CD4-positive, alpha-beta memory T cell (primary cell): ENCODE measurements at regions not wholly inside any gene's neighbourhood (a gene's known extent, or its start where the extent isn't known, plus 50 kb on each side); places are given as distances from the start of the nearest gene placed in this dataset.

Experiments used
- CTCF ChIA-PET: fragments of 350-600 bp; sonication (Branson Sonifier 250); formaldehyde crosslinking; loops from one replicate; lab custom pipeline; 2021; ENCODE audit warnings: inconsistent platforms; ENCODE audit not compliant: partially characterized antibody; lab: Charles Lee
- POLR2A ChIA-PET: fragments of 350-600 bp; sonication (Branson Sonifier 250); formaldehyde crosslinking; loops from one replicate; lab custom pipeline; 2021; ENCODE audit not compliant: partially characterized antibody; lab: Charles Lee
- DNase-seq, 5 donors: peaks; one replicate each; pipeline versions ENCODE4 v3.0.0 to v3.0.0-alpha.2; 2020 to 2022; ENCODE audit warnings: mixed read lengths in 1 of 5
- H3K27ac ChIP-seq: one replicate; pipeline ENCODE4 v1.7.0; 2013; ENCODE audit warnings: low read depth, low read length
- H3K27me3 ChIP-seq: 2 replicates; pipeline ENCODE4 v1.7.0; 2013; ENCODE audit warnings: mild to moderate bottlenecking, low read length, moderate library complexity; ENCODE audit not compliant: insufficient read depth
- H3K36me3 ChIP-seq: 2 replicates; pipeline ENCODE4 v1.7.0; 2013; ENCODE audit warnings: mild to moderate bottlenecking, low read length, moderate library complexity; ENCODE audit not compliant: insufficient read depth
- H3K4me1 ChIP-seq: 2 replicates; pipeline ENCODE4 v1.7.0; 2013; ENCODE audit warnings: mild to moderate bottlenecking, low read length, moderate library complexity; ENCODE audit not compliant: insufficient read depth
- H3K4me3 ChIP-seq, 2 donors: one replicate each; pipeline ENCODE4 v1.7.0; 2013; ENCODE audit warnings: low read length in 2 of 2, mild to moderate bottlenecking in 1 of 2
- H3K9me3 ChIP-seq, 2 donors: one replicate each; pipeline ENCODE4 v1.7.0; 2013; ENCODE audit warnings: low read length in 2 of 2, control low read depth in 1 of 2; ENCODE audit not compliant: control insufficient read depth in 1 of 2
- H3K27ac Mint-ChIP-seq, 7 donors: one replicate each; pipeline ENCODE4 v1.8.0; 2020 to 2021; ENCODE audit warnings: mixed read lengths in 7 of 7, mild to moderate bottlenecking in 6 of 7, inconsistent platforms in 3 of 7, moderate library complexity in 3 of 7
- H3K27me3 Mint-ChIP-seq, 2 donors: one replicate each; pipeline ENCODE4 v1.8.0; 2020 to 2021; ENCODE audit warnings: mixed read lengths in 2 of 2
- H3K36me3 Mint-ChIP-seq, 2 donors: one replicate each; pipeline ENCODE4 v1.8.0; 2020 to 2021; ENCODE audit warnings: mixed read lengths in 2 of 2, inconsistent platforms in 1 of 2, mild to moderate bottlenecking in 1 of 2
- H3K4me1 Mint-ChIP-seq, 4 donors: one replicate each; pipeline ENCODE4 v1.8.0; 2020 to 2021; ENCODE audit warnings: mixed read lengths in 4 of 4, mild to moderate bottlenecking in 1 of 4
- H3K4me3 Mint-ChIP-seq, 8 donors: one replicate each; pipeline ENCODE4 v1.8.0; 2020 to 2021; ENCODE audit warnings: mixed read lengths in 8 of 8, mild to moderate bottlenecking in 7 of 8, moderate library complexity in 6 of 8, inconsistent platforms in 3 of 8
- H3K9me3 Mint-ChIP-seq, 8 donors: one replicate each; pipeline ENCODE4 v1.8.0; 2020 to 2021; ENCODE audit warnings: mixed read lengths in 8 of 8, mild to moderate bottlenecking in 5 of 8, inconsistent platforms in 3 of 8, moderate library complexity in 1 of 8
- intact Hi-C: fragments of 100-400 bp; cut with micrococcal nuclease; formaldehyde crosslinking; loops from one replicate; pipeline ENCODE4 v1.15.1; 2023

DNA sequence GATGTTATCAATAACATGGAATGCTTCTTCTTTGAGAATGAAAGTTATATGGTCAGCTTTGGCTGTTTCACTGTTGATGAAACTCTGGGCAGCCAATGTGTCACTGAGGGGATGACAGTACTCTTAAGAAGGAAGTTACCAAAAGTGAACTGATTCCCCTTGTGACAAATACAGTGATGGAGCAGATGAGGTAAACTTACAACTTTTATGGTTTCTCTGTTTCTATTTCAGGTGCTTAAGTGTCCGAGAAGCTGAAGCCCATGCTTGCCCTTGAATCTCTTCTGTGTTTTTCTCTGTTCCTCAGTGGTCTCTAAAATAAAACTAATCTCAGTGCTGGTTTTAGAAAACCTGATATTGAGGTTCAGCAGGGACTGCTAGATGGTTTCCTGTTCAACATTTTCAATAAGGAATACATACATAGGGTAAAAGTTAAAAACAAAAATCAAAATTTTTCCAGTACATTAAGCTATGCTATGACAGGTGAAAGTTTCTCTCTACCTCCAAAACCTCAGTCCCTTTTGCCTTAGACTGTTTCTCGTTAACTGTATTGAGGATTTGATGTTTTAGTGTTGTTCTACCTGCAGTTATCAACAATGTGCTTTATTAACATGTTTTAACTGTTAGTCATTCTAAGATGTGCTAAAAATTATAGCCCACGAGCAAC lies 454.4 kb upstream of the ADGRL4 start:
- Histone ChIP-seq H3K27ac (no peak overlapping the region), H3K4me3 (no peak overlapping the region), H3K27me3 (no peaks in the 10 kb centered on the region), H3K9me3 (no peaks in the 10 kb centered on the region), H3K36me3 (no peaks in the 10 kb centered on the region), H3K4me1 (no peaks in the 10 kb centered on the region)
- CTCF ChIA-PET = no interaction called here
- POLR2A ChIA-PET = no interaction called here
- Mint-ChIP-seq H3K4me1 (no peaks in the 10 kb centered on the region), H3K36me3 (no peaks in the 10 kb centered on the region), H3K27ac (no peak overlapping the region), H3K9me3 (peaks cover 0 to 11% (median 5%) of the 10 kb centered on the region in 8 donors), H3K27me3 (no peaks in the 10 kb centered on the region), H3K4me3 (no peak overlapping the region)
- DNase-seq = no peak
- intact Hi-C loops = no loop called here

DNA sequence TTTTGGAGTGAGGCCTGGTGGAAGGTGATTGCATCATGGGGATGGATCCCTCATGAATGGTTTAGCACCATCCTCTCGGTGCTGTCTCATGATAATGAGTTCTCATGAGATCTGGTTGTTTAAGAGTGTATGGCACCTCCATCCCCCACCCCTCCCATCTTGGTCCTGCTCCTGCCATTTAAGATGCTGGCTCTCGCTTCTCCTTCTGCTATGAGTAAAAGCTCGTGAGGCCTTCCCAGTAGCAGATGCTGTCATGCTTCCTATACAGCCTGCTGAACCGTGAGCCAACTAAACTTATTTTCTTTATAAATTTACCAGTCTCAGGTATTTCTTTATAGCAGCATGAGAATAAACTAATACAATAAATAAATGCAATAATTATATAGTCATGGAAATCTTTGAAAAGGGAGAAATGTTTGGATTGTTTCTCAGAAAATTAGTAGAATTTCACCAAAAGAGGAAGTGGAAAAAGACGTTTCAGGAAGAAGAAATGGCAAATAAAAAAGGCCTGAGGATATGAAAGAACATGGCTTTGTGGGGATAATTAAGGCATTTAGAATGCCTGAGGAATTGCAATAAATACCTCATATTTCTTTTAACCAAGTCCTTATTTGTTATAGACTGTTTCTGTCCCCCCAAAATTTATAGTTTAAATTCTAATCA lies 451.2 kb upstream of the ADGRL4 start:
- H3K4me3 Mint-ChIP-seq = no peak overlapping the region
- no peaks in the 10 kb centered on the region for H3K27me3 Mint-ChIP-seq
- no peaks in the 10 kb centered on the region for H3K9me3 ChIP-seq
- H3K36me3 Mint-ChIP-seq = no peaks in the 10 kb centered on the region
- no peak overlapping the region for H3K4me3 ChIP-seq
- no peak overlapping the region for H3K27ac Mint-ChIP-seq
- intact Hi-C loops = no loop called here
- no peaks in the 10 kb centered on the region for H3K36me3 ChIP-seq
- DNase-seq = no peak
- H3K27ac ChIP-seq = no peak overlapping the region
- H3K4me1 Mint-ChIP-seq = no peaks in the 10 kb centered on the region
- no peaks in the 10 kb centered on the region for H3K27me3 ChIP-seq
- CTCF ChIA-PET = no interaction called here
- peaks cover 0 to 11% (median 2%) of the 10 kb centered on the region in 8 donors for H3K9me3 Mint-ChIP-seq
- POLR2A ChIA-PET = no interaction called here
- H3K4me1 ChIP-seq = no peaks in the 10 kb centered on the region

DNA sequence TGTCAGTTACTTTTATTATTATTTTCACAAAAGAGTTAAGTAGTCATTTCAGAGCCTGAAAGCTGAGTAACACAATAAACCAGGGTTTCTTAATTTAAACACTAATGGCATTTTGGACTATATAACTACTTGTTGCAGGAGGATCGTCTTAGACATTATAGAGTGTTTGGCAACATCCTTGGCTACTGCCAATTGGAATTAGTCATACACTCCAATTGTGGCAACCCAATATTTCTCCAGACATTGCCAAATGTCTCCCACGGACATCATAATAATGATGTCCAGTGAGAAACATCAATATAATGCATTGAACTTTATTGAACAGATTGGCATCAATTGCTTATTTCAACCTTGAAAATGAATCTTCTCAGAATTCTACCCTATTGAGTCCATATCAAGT lies 441.9 kb upstream of the ADGRL4 start:
- Histone ChIP-seq H3K27me3 (no peaks in the 10 kb centered on the region), H3K9me3 (no peaks in the 10 kb centered on the region), H3K36me3 (no peaks in the 10 kb centered on the region), H3K4me1 (no peaks in the 10 kb centered on the region), H3K27ac (no peak overlapping the region), H3K4me3 (no peak overlapping the region)
- DNase-seq = no peak
- H3K9me3 Mint-ChIP-seq = peaks cover 0 to 6% (median 2%) of the 10 kb centered on the region in 8 donors
- H3K36me3 Mint-ChIP-seq = no peaks in the 10 kb centered on the region
- ChIA-PET CTCF (no interaction called here), POLR2A (no interaction called here)
- H3K4me3 Mint-ChIP-seq = no peak overlapping the region
- H3K27me3 Mint-ChIP-seq = peaks cover 0 to 1% of the 10 kb centered on the region in 2 donors
- H3K27ac Mint-ChIP-seq = no peak overlapping the region
- intact Hi-C loops = no loop called here
- H3K4me1 Mint-ChIP-seq = no peaks in the 10 kb centered on the region

DNA sequence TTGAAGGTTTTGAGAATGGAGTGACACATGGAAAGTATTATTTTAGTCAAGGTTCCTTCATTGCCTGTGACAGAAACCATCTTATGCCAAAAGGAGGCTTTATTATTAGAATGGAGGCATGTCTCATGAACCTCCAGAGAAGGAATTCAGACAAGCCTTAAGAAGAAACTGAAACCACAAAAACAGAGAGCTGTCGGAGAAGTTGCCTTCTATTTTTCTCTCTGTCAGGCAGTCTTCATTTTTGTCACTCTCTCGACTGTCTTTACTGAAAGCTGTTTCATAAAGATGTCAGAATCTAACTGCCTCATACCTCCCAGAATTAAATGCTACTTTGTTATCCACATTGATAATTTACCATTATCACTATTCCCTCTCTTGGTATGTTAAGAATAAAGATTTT lies 434.7 kb upstream of the ADGRL4 start:
- H3K4me1 ChIP-seq = no peaks in the 10 kb centered on the region
- no peaks in the 10 kb centered on the region for H3K27me3 ChIP-seq
- no peaks in the 10 kb centered on the region for H3K9me3 ChIP-seq
- no peak for DNase-seq
- no peak overlapping the region for H3K4me3 ChIP-seq
- POLR2A ChIA-PET = no interaction called here
- intact Hi-C loops = no loop called here
- no peaks in the 10 kb centered on the region for H3K36me3 ChIP-seq
- Mint-ChIP-seq H3K36me3 (no peaks in the 10 kb centered on the region), H3K27me3 (peaks cover 0 to 1% of the 10 kb centered on the region in 2 donors), H3K4me3 (no peak overlapping the region), H3K9me3 (peaks cover 0 to 5% (median 2%) of the 10 kb centered on the region in 8 donors), H3K27ac (no peak overlapping the region), H3K4me1 (no peaks in the 10 kb centered on the region)
- CTCF ChIA-PET = no interaction called here
- H3K27ac ChIP-seq = no peak overlapping the region

DNA sequence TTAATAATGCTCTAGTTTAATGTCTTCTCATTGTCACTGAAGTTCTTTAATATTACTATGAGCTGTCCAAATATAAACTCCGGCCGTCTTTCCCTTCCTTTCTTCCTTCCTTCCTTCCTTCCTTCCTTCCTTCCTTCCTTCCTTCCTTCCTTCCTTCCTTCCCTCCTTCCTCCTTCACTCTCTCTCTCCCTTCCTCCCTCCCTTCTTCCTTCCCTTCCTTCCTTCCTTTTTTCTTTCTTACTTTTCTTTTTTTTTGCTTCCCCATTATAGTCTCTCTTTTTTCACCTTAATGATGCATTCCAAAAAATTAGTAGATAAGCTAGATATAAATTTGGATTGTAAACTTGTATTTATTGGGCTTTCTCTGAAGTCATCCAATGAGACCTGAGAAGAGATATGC lies 431.0 kb upstream of the ADGRL4 start:
- Mint-ChIP-seq H3K9me3 (peaks cover 0 to 3% (median under 1%) of the 10 kb centered on the region in 8 donors), H3K4me1 (no peaks in the 10 kb centered on the region), H3K27ac (no peak overlapping the region), H3K27me3 (no peaks in the 10 kb centered on the region), H3K36me3 (no peaks in the 10 kb centered on the region), H3K4me3 (no peak overlapping the region)
- no peak overlapping the region for H3K4me3 ChIP-seq
- ChIA-PET POLR2A (no interaction called here), CTCF (no interaction called here)
- no peaks in the 10 kb centered on the region for H3K4me1 ChIP-seq
- intact Hi-C loops = no loop called here
- no peaks in the 10 kb centered on the region for H3K36me3 ChIP-seq
- DNase-seq = no peak
- no peaks in the 10 kb centered on the region for H3K27me3 ChIP-seq
- H3K27ac ChIP-seq = no peak overlapping the region
- no peaks in the 10 kb centered on the region for H3K9me3 ChIP-seq

DNA sequence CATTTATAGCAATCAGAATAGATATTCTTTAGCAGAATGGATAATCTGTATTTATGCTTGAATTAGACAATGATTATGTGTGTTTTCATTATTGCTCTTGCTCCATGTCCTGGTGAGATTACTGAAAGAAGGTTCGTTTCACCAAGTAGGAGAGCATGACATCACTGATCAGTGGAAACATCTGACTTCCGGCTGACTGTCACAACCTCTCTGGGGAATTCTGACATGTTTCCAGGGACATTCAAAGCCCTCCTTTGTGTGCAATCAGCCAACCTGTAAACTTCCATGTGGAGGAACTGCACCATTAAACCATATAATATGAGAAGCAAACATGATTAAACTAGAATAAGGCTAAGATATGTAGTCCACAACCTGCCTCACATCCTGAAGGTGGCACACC lies 424.8 kb upstream of the ADGRL4 start:
- intact Hi-C loops = no loop called here
- DNase-seq = no peak
- peaks cover 0 to 2% (median 0%) of the 10 kb centered on the region in 8 donors for H3K9me3 Mint-ChIP-seq
- no peaks in the 10 kb centered on the region for H3K9me3 ChIP-seq
- H3K27me3 ChIP-seq = no peaks in the 10 kb centered on the region
- CTCF ChIA-PET = no interaction called here
- no peaks in the 10 kb centered on the region for H3K27me3 Mint-ChIP-seq
- H3K27ac Mint-ChIP-seq = no peak overlapping the region
- no peak overlapping the region for H3K4me3 Mint-ChIP-seq
- POLR2A ChIA-PET = no interaction called here
- no peaks in the 10 kb centered on the region for H3K36me3 Mint-ChIP-seq
- H3K36me3 ChIP-seq = no peaks in the 10 kb centered on the region
- no peaks in the 10 kb centered on the region for H3K4me1 ChIP-seq
- H3K4me3 ChIP-seq = no peak overlapping the region
- H3K27ac ChIP-seq = no peak overlapping the region
- no peaks in the 10 kb centered on the region for H3K4me1 Mint-ChIP-seq

DNA sequence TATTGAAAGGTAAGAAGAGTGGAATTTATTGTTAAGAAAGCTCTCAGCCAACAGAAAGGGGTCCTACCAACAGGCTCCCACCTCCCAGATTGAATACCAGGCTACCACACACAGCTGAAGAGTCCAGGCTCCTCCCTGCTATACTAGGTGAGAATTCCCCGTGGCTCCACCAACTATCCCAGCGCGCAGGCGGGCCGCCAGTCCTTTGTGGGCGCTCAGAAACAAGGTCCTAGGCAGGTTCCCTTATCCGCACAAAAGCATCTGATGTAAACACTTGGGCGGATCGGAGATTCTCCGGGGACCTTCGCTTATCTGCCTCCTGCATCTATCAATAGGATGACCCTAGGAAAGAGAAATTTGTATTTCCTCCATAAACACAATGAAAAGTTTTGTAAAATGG lies 423.9 kb upstream of the ADGRL4 start:
- Histone ChIP-seq H3K27ac (no peak overlapping the region), H3K36me3 (no peaks in the 10 kb centered on the region), H3K4me1 (no peaks in the 10 kb centered on the region), H3K4me3 (no peak overlapping the region), H3K9me3 (no peaks in the 10 kb centered on the region), H3K27me3 (no peaks in the 10 kb centered on the region)
- DNase-seq = no peak
- H3K4me3 Mint-ChIP-seq = no peak overlapping the region
- no peaks in the 10 kb centered on the region for H3K4me1 Mint-ChIP-seq
- ChIA-PET POLR2A (no interaction called here), CTCF (no interaction called here)
- H3K36me3 Mint-ChIP-seq = no peaks in the 10 kb centered on the region
- H3K27ac Mint-ChIP-seq = no peak overlapping the region
- peaks cover 0 to 2% (median 0%) of the 10 kb centered on the region in 8 donors for H3K9me3 Mint-ChIP-seq
- H3K27me3 Mint-ChIP-seq = no peaks in the 10 kb centered on the region
- intact Hi-C loops = no loop called here
